GM18498 (cell line): ENCODE measurements at regions not wholly inside any gene's neighbourhood (a gene's known extent, or its start where the extent isn't known, plus 50 kb on each side); places are given as distances from the start of the nearest gene placed in this dataset.

Source experiments
- ATAC-seq: cut with Tn5 transposase; IDR thresholded peaks from one replicate; pipeline ENCODE4 v1.9.1; 2021; ENCODE audit warnings: mild to moderate bottlenecking, moderate library complexity; ENCODE audit not compliant: unreplicated experiment

GRCh38 chr18:28961669-28962228, 784.8 kb upstream of the CDH2 start:
- ATAC-seq = no peak

GRCh38 chr18:28960146-28960545, 783.2 kb upstream of the CDH2 start:
- ATAC-seq = no peak

GRCh38 chr18:28952339-28952738, 775.4 kb upstream of the CDH2 start:
- no peak for ATAC-seq

DNA sequence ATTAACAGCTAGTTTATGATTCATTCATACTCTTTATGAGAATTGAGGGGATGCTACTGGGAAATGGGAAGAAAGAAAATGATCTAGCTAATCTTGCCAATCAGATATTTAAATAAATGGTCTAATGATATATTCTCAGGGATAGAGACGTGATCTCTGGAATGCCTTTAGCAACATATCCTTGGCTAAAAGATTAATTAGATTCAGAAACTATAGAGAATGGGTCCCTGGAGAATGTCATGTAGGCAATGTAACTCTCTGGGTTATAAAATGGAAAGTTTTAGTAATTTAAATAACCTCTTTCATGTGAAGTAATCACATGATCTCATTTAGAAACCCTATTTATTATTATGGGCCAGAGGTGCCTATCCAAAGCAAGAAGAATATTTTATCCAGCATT, 771.0 kb upstream of the CDH2 start:
- no peak for ATAC-seq

DNA sequence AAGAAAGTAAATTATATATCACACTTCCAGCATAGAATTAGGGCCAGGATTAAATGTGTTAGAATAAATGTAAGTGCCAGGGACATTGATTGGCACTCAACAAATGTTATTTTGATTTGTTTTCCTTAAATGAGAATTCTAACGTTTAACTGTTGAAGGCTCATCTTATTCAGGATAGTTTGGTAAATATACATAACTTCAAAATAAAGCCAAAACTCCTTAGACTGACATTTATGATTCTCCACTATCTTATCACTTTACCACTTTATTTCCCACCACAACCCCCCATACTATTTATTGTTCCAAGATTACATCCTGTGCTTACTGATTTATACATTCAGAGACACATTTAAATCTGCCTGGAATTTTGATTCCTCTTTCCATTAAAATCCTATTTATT, 769.5 kb upstream of the CDH2 start:
- no peak for ATAC-seq

GRCh38 chr18:28922936-28923335, 746.0 kb upstream of the CDH2 start:
- no peak for ATAC-seq

DNA sequence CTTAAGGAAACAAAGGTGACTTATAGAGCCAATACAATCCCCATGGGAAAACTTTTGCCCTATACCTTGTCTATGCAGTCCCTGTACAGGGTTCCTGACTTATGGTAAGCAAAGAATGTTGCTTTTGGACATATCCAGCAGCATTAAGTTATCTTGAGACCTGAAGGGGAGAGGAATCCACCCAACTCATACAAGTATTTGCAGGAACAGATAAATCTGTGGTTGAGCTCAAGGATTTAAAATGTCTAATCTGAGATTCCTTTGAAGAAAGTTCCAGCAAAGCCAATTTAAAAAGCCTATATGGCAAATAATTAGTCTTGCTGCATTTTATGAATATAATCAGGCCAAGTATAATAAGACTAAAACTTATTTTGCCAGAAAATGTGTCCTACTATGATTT, 739.5 kb upstream of the CDH2 start:
- ATAC-seq = no peak

DNA sequence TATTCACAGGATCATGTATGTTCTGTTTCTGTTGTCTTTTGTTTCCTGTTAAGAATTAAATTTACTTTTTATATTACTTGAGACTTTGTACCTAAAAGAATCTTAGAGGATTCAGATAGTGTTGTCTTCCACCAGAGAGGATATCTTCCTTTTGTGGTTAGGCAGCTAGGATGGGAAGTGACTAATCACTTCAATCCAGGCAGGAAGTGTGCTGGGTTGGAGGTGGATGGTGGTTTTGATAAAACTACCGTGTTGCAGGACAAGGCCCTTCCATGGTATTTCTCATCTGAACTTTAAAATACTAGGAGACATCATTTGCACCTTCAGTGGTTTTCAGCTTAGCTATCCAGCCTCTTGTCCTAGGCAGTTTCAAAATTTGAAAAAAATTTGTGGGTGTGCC, 728.6 kb upstream of the CDH2 start:
- ATAC-seq = no peak

DNA sequence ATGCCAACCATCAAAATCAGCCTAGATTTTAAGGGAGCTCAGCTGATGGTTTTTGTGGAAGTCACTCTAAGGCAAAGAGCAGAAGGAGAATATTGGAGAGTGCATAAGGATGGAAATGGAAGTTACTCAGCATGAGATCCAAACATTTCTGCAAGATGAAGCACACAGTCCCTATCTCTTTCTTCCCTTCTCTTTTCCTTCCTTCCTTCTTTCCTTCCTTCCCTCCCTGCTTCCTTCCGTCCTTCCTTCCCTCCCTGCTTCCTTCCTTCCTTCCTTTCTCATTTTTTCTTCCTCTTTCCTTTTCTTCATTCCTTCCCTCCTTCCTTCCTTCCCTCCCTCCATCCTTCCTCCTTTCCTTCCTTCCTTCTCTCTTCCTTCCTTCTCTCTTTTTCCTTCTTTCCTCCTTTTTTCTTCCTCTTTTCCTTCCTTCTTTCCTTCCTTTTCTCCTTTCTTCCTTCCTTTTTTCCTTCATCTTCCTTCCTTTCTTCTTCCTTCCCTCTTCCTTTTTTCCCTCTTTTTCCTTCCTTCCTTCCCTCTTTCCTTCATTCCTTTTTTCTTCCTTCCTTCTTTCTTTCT, 727.9 kb upstream of the CDH2 start:
- ATAC-seq = no peak

DNA sequence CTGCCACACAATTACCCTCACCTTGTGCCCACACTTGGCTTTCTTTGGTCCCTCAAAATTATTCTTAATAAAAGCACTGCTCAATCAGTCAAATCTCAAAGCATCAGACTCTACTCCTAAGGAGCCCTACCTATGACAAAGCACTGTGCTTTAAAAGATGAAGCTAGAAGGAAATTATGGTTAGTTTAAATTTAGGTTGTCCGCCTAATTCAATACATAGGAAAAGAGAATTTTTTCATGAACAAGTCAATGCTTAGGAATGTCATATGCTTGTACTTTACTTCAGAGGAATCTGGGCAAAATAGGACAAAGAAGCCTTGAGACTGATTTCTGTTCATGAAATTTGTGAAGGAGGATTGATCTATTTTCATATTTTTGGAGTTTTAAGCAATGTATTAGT, 726.4 kb upstream of the CDH2 start:
- no peak for ATAC-seq

DNA sequence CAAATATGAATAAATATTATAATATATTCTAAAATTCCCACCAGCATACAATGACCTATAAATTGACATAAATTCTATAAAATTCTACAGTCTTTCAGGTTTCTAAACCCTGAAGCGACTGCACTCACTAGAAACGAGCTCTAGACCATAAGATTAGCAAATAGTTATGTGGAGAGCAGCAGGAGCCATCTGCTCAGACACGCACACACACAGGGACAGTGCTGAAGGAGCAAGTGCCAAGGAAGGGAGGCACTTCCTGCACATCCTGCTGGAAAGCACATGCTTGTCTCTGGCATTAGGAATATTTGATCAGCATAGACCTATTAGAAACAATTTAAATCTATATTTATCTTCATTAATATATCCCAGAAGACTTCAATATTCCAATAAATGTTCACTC, 713.9 kb upstream of the CDH2 start:
- no peak for ATAC-seq

DNA sequence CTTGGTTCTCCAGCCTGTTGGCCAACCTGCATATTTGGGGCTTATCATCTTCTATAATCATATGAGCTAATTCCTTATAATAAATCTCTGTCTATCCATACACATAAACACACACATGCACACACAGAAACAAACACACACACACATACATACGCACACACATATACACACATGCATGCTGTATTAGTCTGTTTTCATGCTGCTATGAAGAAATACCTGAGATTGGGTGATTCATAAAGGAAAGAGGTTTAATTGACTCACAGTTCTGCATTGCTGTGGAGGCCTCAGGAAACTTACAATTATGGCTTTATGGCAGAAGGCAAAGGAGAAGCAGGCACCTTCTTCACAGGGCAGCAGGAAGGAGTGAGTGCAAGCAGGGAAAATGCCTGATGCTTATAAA, 707.4 kb upstream of the CDH2 start:
- no peak for ATAC-seq

DNA sequence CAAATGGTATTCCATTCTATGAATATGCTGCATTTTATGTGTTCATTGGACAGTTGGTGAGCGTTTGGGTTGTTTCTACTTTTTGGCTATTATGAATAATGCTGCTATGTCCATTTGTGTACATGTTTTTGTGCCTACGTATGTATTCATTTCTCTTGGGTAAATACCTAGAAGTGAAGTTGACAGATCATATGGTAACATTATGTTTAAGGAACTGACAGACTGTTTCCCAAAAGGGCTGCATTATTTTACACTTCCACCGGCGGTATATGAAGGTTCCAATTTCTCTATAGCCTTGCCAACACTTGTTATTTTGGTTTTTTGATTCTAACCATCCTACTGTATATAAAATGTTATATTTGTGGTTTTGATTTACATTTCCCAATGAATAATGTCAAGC, 703.9 kb upstream of the CDH2 start:
- no peak for ATAC-seq

GRCh38 chr18:28875059-28875458, 698.1 kb upstream of the CDH2 start:
- no peak for ATAC-seq

DNA sequence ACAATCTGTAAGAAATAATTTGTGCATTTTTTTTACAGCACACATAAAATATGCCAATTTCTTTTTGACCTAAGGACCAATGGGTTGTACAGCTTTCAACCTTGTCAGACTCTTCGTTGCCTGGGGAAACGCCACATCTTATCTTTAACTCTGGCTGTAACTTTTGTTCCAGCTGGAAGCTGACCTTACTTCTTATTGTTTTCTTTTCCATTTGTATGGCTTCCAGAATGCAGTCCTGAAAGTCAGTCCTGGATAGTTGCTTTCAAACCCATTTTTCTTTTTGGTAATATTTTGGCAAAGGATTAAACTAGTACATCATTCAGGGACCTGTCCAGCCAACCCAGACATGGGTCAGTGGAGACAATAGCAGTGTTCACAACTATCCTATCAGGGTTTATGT, 686.5 kb upstream of the CDH2 start:
- no peak for ATAC-seq

DNA sequence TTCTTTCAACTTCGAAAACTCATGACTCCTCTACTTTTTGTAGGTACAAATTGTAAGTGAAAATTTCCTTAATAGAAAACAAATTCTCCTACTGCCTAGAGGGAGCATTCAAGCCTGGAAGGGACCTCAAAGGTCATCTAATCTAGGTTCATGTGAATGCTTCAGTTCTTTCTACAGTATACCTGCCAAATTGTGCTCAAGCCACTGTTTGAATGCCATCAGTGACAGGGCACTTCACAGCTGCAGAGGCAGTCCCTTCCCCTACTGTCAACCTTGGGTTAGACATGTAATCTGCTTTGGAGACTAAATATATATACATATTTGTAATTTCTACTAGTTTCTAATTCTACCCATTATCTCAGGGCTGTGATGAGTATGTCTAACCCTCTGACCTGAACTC, 681.3 kb upstream of the CDH2 start:
- ATAC-seq = no peak

DNA sequence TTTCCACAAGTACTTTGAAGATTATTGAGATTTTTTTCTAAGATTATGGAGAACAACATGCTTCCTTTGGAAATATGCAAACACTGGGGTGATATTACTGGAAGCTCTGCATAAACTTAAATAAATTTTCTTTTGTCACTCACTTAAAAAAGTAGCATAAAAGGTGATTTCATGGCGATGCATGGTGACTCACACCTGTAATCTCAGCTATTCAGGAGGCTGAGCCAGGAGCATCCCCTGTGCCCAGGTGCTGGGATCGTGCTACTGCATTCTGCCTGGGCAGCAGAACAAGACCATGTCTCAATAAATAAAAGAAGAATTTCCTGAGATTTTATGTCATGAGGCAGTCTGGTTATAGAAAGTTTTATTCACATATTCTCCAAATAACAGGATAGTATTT, 679.1 kb upstream of the CDH2 start:
- no peak for ATAC-seq

DNA sequence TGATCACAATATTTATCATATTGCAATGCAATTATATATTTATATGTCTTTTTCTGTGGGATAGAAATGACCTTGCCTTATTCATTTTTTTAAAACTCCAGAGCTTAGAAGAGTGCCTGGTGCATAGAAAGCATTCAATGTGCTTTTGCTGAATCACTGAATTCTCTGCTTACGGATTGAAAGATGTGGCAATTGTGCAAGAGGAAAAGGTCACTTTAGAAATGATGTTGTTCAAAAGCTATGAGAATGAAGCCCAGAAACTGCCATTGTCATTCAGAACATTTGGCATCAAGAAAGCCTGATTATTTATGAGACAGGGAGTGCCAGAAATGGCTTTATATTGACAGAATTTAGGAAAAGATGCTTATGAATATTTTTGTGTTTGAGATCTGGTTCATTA, 678.6 kb upstream of the CDH2 start:
- ATAC-seq = no peak

GRCh38 chr18:28854964-28855363, 678.0 kb upstream of the CDH2 start:
- ATAC-seq = no peak

DNA sequence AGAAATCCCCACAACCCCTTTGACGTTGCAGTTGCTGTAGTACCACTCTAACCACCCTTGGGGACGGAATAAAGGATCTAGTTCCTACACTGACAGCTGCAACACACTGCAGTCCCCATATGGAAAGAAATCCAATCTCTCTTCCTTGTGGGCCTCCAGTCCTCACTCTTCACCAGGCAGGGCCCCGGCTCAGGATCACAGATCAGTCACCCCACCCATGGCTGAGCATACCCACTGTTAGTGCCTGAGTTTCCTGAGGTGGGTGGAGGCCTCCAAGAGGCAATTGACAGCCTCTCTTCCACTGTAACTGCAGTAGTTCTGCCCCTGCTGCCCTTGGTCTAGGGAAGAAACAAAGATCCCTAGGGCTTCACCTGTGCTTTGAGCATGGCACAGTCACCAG, 670.0 kb upstream of the CDH2 start:
- no peak for ATAC-seq

DNA sequence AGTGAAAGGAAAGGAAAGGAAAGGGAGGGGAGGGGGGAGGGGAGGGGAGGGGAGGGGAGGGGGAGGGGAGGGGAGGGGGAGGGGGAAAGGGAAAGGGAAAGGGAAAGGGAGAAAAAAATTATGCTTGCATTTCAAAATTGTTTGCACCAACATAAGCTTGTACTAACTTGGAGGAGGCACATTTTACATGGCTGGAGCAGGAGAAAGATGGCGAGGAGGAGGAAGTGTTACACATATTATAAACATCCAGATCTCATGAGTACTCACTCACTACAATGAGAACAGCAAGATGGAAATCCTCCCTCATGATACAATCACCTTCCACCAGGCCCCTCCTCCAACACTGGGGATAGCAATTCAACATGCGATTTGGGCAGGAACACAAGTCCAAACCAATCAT, 660.2 kb upstream of the CDH2 start:
- no peak for ATAC-seq

- ATAC-seq = no peak
Observed at GRCh38 chr18:28834889-28835288, 658.0 kb upstream of the CDH2 start.

- ATAC-seq = no peak
Observed at GRCh38 chr18:28831908-28832307, 655.0 kb upstream of the CDH2 start.
